ENCODE measurements at regions not wholly inside any gene's neighbourhood (a gene's known extent, or its start where the extent isn't known, plus 50 kb on each side); places are given as distances from the start of the nearest gene placed in this dataset.

DNA sequence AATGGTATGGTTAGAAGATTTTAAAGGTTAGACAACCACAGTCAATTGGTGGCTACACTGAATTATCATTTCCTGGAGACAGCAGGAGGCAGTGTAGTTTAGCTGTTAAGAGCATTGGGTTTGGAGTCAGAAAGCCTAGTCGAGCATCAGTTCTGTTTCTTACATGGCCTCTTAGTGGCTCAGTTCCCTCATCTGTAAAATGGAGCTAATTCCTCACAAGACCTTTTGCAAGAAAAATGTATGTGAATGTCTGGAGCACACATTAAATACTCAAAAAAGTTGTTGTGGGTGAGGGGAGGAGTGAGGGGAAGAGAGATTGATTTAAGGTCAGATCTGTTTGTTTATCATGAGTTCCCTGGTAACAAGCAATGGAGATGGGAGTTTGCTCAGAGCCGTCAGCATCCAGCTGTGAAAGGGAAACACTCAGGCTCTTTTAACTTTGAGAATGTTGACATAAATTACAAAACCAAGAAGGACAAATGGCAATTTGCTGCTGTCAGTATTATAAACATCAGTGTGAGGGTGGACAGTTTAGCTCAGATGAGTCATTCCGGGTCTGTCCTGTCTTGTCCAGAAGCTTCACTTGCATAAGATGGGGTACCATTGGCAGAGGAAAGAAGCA is 98.2 kb upstream of the PGRMC2 start (continued):
- TF ChIP-seq ZNF79 (CRISPR knock-in tag; IDR thresholded peaks at IDR 0.05; ENCODE audit: low read depth): no peak
- TF ChIP-seq BHLHE40 (IDR thresholded peaks at IDR 0.05; ENCODE audit: low read length): no peak
- TF ChIP-seq FIP1L1 (IDR thresholded peaks at IDR 0.05; ENCODE audit: low read depth, low read length, poor library complexity, severe bottlenecking): no peak
- TF ChIP-seq CAMTA2 (CRISPR knock-in tag; conservative IDR thresholded peaks at IDR 0.05): no peak
- no peak for TF ChIP-seq FOXK2 (conservative IDR thresholded peaks at IDR 0.05 in 1 of 2, IDR thresholded peaks at IDR 0.05 in 1 of 2; ENCODE audit: low read depth in 2 of 2)
- TF ChIP-seq NCOA2 (IDR thresholded peaks at IDR 0.05; ENCODE audit: partially characterized antibody in 2 of 2): no peak

DNA sequence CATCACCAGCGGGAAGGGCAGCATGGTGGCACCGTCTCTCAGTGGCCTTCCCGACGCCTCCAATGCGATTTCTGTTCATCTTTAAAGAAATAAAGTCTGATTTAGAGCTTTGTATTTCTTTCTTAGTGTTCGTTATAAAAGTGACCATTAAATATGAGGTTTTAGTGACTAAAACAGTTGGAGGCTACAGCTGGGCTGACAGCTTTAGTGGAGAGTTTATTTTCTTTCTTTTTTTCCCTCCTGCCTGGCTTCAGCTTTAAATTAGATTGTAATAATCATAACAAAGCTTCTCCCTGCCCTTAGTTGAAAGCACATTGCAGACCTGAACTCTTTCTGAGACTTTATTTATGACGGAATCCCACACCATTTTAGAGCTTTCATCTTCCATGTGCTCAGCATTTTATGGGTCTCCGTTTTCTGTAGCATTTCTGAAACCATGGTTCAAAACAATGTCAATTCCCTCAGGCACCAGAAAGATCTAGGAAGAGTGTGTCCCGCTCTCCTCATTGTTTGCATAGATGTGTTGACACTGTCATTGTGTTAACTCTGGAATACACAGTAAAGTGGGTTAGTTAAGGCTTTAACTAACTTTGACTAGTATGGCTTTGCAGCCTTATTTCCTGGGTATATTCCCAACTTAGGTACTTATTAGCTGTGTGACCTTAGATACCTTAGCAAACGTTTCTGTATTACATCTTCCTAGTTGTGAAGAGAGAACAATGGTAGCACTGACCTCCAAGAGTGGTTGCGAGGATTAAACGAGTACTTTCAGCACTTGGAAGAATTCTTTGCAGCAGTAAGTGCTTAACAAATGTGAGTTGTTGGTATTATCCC is 97.4 kb upstream of the PGRMC2 start:
- TF ChIP-seq BACH1 (tag; IDR thresholded peaks at IDR 0.05): no peak
- no peak for TF ChIP-seq SNIP1 (IDR thresholded peaks at IDR 0.05; ENCODE audit: low read depth)
- TF ChIP-seq, protein P1, sequence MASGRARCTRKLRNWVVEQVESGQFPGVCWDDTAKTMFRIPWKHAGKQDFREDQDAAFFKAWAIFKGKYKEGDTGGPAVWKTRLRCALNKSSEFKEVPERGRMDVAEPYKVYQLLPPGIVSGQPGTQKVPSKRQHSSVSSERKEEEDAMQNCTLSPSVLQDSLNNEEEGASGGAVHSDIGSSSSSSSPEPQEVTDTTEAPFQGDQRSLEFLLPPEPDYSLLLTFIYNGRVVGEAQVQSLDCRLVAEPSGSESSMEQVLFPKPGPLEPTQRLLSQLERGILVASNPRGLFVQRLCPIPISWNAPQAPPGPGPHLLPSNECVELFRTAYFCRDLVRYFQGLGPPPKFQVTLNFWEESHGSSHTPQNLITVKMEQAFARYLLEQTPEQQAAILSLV (tag; IDR thresholded peaks at IDR 0.05): no peak
- TF ChIP-seq, protein P2, sequence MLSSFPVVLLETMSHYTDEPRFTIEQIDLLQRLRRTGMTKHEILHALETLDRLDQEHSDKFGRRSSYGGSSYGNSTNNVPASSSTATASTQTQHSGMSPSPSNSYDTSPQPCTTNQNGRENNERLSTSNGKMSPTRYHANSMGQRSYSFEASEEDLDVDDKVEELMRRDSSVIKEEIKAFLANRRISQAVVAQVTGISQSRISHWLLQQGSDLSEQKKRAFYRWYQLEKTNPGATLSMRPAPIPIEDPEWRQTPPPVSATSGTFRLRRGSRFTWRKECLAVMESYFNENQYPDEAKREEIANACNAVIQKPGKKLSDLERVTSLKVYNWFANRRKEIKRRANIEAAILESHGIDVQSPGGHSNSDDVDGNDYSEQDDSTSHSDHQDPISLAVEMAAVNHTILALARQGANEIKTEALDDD (IDR thresholded peaks at IDR 0.05): peak; percentile 91
- no peak for TF ChIP-seq RNF219 (CRISPR knock-in tag; IDR thresholded peaks at IDR 0.05)
- no peak for TF ChIP-seq GTF2B (IDR thresholded peaks at IDR 0.05; ENCODE audit: extremely low read depth, insufficient read length)
- no peak for TF ChIP-seq NELFE (IDR thresholded peaks at IDR 0.05; ENCODE audit: insufficient read depth, insufficient read length)
- H3K4me3 ChIP-seq: no peak overlapping the region
- H3K27ac ChIP-seq (ENCODE audit: extremely low read depth, low read depth, low read length): no peak overlapping the region
- H3K36me3 ChIP-seq (ENCODE audit: control insufficient read depth, insufficient read depth, low read length): no peaks in the 10 kb centered on the region
- H3K9me1 ChIP-seq (ENCODE audit: control insufficient read depth, insufficient read depth, low read length): no peaks in the 10 kb centered on the region
- POLR2A ChIA-PET: interaction anchor here (1.3 kb wide), 1 partner anchor 11 kb away, joined by 3 read pairs; no protein-coding TSS in a partner anchor
- intact Hi-C loops (cut with micrococcal nuclease) (loop anchor here (10.0 kb wide), 1 partner anchor 480 kb away; no protein-coding TSS in a partner anchor), in situ Hi-C loops (cut with MboI) (no loop called here)
- no peak overlapping the region for H3K4me2 ChIP-seq (ENCODE audit: insufficient read depth, low read length)
- peaks cover 6 to 23% of the 10 kb centered on the region in 2 experiments; a peak in 4 of 5 replicates for H3K4me1 ChIP-seq (replicated peaks in 1 of 2; ENCODE audit: control insufficient read depth in 2 of 2, insufficient read depth in 2 of 2, low read length in 2 of 2)
- BruUV-seq (replicated peaks): no TSS peak
- H2AFZ ChIP-seq (ENCODE audit: low read depth, low read length): no peak overlapping the region; the same call in 1 of the 2 replicates
- no peak for FAIRE-seq
- H3K9me3 ChIP-seq (replicated peaks; ENCODE audit: control insufficient read depth, insufficient read depth, low read depth, low read length): no peaks in the 10 kb centered on the region
- no peak for ATAC-seq
- no peaks in the 10 kb centered on the region for H3K27me3 ChIP-seq (ENCODE audit: control insufficient read depth in 2 of 2, insufficient read depth in 2 of 2, low read length in 2 of 2)
- no peak overlapping the region for H3K9ac ChIP-seq (ENCODE audit: insufficient read depth in 1 of 2, low read depth in 2 of 2, low read length in 2 of 2)
- no peaks in the 10 kb centered on the region for H4K20me1 ChIP-seq (replicated peaks; ENCODE audit: control insufficient read depth, insufficient read depth, low read length)
- CTCF ChIA-PET (ENCODE audit: low intra/inter-chr PET ratio): no interaction called here
- no peak for DNase-seq (ENCODE audit: extremely low read depth in 1 of 4, low spot score in 3 of 4)
- 60% methylated on average over 12 of the region's 12 CpGs for WGBS (ENCODE audit: insufficient coverage, low coverage, missing lambda C conversion rate)
- no peaks in the 10 kb centered on the region for H3K79me2 ChIP-seq (ENCODE audit: control insufficient read depth, insufficient read depth, low read length)
